ENCODE measurements at regions not wholly inside any gene's neighbourhood (a gene's known extent, or its start where the extent isn't known, plus 50 kb on each side); places are given as distances from the start of the nearest gene placed in this dataset.

DNA sequence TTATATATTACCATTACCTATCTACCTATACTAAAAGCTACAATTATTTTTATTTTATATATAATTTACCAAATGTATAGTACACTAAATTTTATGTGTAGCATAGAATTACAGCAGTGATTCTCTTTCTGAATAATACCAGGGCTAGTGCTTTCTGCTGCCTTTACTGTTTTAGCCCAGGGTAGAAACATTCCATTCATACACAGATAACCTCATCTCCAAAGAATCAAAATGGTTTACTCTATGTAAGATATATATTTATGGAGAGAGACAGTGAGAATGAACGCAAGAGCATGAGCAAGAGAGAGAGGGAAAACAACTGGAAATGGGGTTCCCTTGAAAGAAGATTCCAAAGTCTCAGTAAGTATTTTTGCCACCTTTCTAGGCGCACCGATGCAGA lies 56.3 kb upstream of the ATXN1 start:
- TF ChIP-seq, protein P1, sequence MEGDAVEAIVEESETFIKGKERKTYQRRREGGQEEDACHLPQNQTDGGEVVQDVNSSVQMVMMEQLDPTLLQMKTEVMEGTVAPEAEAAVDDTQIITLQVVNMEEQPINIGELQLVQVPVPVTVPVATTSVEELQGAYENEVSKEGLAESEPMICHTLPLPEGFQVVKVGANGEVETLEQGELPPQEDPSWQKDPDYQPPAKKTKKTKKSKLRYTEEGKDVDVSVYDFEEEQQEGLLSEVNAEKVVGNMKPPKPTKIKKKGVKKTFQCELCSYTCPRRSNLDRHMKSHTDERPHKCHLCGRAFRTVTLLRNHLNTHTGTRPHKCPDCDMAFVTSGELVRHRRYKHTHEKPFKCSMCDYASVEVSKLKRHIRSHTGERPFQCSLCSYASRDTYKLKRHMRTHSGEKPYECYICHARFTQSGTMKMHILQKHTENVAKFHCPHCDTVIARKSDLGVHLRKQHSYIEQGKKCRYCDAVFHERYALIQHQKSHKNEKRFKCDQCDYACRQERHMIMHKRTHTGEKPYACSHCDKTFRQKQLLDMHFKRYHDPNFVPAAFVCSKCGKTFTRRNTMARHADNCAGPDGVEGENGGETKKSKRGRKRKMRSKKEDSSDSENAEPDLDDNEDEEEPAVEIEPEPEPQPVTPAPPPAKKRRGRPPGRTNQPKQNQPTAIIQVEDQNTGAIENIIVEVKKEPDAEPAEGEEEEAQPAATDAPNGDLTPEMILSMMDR (IDR thresholded peaks at IDR 0.05; ENCODE audit: insufficient read depth, missing control alignments): no peak
- DNase-seq (ENCODE audit: insufficient read length, low spot score) (no peak), FAIRE-seq (no peak)

DNA sequence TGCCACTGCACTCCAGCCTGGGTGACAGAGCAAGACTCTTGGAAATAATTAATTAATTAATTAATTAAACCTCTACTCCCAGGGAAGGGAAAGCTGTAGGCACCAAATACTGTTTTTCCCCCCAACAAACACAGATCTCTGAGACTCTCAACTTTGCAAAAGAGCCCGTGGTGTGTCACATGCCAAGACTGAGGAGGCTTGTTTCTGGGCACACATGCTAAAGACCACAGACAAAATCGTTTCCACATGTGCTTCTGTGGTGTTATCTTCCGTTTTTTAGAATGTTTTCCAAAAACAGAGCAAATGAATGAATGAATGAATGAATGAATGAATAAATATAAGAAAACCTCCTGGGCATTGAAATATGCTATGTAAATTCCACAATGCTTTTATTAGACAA lies 55.6 kb upstream of the ATXN1 start:
- TF ChIP-seq, protein P1 (IDR thresholded peaks at IDR 0.05; ENCODE audit: insufficient read depth, missing control alignments): no peak

DNA sequence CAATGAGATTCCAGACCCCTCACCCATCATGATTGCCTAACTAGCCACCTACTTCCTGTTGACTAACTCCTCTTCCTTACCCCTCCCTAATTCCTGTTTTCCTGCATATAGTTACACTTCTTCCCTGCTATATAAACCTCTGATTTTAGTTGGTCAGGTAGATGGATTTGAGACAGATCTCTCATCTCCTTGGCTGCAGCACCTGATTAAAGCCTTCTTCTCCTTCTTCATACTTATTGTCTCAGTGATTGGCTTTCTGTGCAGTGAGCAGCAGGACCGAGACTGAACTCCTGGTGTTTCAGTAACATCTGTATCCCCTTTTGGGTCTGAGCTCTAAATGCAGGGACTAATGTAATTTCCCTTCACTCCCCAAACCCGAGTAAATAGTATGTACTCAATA lies 51.7 kb upstream of the ATXN1 start:
- TF ChIP-seq, protein P1 (IDR thresholded peaks at IDR 0.05; ENCODE audit: insufficient read depth, missing control alignments): no peak
- no peak for DNase-seq (ENCODE audit: insufficient read length, low spot score)
- no peak for FAIRE-seq

More for the DNA sequence above, 55.6 kb upstream of the ATXN1 start:
- FAIRE-seq: no peak
- DNase-seq (ENCODE audit: insufficient read length, low spot score): no peak

DNA sequence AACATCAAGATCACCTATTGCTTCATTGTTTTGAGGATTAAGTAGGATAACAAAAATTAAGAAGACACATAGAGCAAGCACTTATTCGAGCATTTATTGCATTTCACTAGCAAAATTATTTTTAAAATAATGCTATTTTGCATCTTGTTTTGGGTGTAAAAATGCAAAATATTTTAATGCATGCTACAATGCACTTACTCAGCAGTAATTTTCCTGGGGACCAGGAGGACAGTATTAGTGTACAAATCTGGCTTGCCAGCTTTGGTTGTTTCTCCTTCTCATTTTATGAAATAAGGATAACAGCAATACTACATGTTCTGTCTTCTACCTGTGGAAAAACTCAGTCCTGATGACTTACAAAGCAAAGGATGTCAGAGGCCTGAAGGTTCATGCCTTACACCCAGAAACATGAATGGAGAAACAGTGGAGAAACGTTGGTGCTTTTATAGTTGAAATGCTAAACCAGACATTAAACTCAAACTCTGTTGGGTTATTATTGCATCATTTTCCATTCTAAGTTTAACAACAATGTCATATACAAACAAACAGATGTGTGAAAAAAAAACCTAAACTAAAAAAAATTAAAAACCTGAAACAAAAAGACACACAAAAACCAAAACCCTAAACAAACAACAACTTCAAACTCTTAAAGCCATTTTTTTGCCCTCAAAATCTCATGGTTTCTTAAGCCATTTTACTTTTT lies 50.2 kb upstream of the ATXN1 start:
- no peak for DNase-seq (ENCODE audit: insufficient read length, low spot score)
- TF ChIP-seq, protein P1 (IDR thresholded peaks at IDR 0.05; ENCODE audit: insufficient read depth, missing control alignments): no peak
- no peak for FAIRE-seq

Data from D721Med (cell line).